ENCODE measurements at regions not wholly inside any gene's neighbourhood (a gene's known extent, or its start where the extent isn't known, plus 50 kb on each side); places are given as distances from the start of the nearest gene placed in this dataset.
A peak's percentile ranks its signal among the peaks of the same experiment; 100 is the strongest.
"Not testable (repeated sequence)": the region's sequence is repeated elsewhere in the genome, so short reads cannot be mapped to it uniquely, and the experiment has no call there.

DNA sequence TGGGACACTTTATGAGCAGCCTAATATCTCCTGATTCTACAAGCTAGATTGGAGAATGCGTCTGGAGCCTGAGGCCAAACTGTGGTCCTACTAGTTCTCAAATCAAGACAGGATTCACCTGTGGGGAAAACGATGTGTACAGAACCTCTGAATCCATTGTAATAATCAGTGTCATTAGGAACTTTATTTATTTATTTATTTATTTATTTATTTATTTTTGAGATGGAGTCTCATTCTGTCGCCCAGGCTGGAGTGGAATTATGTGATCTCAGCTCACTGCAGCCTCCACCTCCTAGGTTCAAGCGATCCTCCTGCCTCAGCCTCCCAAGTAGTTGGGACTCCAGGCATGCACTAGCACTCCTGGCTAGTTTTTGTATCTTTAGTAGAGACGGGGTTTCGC is 52.6 kb upstream of the KIF26B start:
- DNase-seq (ENCODE audit: low read depth): not testable (repeated sequence)

- no peak for DNase-seq (ENCODE audit: low read depth)
These were observed 55.4 kb upstream of the KIF26B start for GRCh38 chr1:245099401-245099800.

DNA sequence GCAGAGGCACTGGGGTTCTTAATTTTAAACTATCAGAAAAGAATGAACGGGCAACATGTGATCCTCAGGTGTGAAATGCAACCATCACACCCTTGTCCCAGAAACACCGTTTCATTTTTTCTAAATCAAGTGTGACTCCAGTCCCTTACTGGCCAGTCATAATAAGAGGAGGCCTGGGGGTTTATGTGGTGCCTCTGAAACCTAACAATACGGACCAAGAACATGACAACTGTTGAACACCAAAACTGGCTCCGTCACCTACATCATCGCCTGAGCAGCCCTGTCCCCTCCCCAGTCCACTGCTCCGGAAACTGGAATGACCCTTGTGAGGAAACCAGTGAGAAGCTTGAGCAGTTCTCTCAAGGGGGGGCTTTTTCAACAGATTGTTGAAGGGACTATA is 55.9 kb upstream of the KIF26B start:
- no peak for DNase-seq (ENCODE audit: low read depth)

DNA sequence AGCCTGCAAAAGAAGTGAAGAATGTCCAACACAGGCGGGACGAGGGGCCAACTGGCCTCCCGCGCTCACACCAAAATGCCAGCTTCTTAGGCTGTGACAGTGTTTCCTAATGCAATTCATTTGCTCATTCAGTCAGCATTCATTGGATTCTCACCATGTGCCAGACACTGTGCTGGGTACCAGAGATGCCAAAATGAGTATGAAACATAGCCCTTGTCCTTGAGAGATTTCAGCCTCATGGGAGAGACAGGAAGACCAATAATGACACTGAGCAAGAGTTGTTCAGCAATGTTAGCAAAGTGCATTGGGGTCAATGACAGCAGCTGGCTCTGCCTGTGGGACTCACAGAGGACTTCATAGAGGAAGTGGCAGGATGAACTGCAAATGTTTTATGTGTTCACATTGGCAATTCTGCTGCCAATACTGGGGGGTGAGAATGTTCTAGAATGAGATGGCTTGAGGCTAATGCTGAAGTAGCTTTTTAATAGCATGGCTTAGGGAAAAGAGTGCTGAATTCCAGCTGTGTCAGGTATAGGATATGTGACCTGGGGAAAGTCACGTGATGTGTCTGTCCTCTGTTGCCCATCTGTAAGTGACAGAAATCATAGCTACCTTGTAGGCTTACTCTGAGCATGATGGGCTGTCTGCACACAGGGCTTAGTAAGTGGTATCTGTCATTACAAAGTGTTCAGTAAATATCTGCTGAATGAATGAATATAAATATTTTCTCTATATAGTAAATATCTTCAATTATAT is 58.3 kb upstream of the KIF26B start:
- DNase-seq (ENCODE audit: low read depth): no peak

DNA sequence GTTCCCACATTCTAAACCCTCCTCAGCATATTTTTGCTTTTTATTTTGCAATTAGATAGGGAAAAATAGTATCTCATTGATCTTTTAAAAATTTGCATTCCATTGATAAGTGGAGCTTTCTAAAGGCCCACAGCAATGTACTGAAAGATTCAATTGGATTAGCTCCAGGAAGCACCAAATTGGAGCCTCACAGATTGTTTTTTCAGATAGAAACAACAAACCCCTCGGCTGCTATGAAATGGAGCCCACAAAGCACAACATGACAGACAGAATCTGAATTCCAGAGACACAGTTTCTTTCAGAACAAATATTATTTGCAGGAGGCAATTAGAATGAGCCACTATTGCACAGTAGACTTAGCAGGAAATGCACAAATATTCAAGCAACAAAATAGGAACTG is 58.9 kb upstream of the KIF26B start:
- DNase-seq (ENCODE audit: low read depth): no peak

- DNase-seq (ENCODE audit: low read depth): no peak
These were observed 59.8 kb upstream of the KIF26B start for GRCh38 chr1:245094954-245095353.

DNA sequence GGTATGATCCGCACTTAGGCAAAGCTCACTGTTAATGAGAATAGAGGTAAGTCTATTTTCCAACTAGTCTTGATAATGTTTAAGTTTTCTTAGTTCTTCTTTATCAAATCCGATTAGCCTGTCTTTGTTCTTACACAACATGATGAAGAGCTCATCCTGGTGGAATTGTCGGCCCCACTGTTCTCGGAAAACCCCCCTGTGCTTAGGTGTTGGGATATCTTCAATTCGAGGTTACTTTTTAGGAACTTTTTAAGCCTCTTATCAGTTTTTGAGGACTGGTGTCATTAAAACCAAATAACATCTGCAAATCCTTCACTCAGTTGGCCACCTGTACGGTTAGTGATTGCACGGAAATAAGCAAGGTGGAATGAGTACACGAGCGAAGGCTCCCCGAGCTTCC is 60.7 kb upstream of the KIF26B start:
- no peak for DNase-seq (ENCODE audit: low read depth)

DNA sequence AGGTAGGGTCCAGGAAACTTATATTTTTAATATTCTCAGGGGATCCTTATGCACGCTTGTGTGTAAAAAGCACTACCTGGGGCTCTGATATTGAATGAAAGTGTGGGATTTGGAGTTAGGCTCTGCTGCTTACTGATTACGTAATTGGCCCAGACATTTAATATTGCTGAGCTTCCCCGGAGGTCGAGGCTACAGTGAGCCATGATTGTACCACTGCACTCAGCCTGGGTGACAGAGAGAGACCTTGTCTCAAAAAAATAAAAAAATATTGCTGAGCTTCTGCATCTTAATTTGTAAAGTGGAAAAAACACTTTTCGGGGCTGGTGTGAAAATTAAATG is 62.2 kb upstream of the KIF26B start:
- no peak for DNase-seq (ENCODE audit: low read depth)

- DNase-seq (ENCODE audit: low read depth): peak; percentile 60
These were observed 62.8 kb upstream of the KIF26B start for GRCh38 chr1:245091818-245092637.

DNA sequence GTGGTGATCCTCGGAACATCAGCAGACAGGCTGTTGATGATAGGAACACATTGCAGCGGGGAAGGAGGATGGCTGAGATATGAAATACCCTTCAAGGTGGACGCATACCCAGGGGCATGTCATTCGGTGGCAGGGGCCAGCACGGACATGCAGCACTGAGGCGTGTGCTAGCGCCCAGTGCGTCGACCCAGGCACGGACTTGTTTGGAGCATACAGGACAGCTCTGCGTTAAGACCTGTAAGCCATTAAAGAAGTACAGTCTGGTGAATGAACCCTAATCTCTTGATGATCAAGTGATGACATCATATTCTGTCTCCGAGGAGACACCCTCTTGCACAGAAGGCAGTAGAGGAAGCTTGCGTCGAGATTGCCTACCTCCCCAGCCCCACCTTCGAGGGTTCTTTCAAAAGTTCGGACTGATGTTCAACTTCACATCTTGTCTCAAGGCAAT is 63.6 kb upstream of the KIF26B start:
- no peak for DNase-seq (ENCODE audit: low read depth)

DNA sequence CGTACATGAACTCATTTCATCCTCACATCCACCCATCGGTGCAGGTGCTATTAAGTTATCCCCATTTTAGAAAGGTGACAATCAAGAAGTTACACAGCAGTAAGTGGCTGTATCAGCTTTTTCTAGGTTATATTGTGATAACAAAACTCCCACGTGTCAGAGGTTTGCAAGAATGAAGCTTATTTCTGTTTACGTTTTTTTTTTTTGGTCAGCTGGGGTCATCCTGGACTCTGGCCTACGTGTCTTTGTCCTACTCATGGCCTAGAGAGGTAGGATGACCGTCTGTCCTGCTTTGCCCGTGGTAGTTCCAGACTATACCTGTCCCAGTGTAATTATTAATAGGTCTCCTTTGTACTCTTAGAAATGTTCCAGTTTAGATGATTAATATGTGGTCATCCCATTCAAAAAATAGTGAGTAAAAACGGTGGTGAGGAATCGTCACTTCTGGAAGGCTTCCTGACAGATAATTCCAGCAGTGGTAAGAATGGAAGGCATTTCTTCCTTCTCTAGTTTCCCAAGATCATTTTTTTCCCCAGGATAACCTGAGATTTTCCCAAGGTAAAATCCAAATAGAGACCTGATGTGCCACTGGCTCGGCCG is 64.2 kb upstream of the KIF26B start:
- no peak for DNase-seq (ENCODE audit: low read depth)

- DNase-seq (ENCODE audit: low read depth): no peak
These were observed 67.1 kb upstream of the KIF26B start for GRCh38 chr1:245087723-245088122.

DNA sequence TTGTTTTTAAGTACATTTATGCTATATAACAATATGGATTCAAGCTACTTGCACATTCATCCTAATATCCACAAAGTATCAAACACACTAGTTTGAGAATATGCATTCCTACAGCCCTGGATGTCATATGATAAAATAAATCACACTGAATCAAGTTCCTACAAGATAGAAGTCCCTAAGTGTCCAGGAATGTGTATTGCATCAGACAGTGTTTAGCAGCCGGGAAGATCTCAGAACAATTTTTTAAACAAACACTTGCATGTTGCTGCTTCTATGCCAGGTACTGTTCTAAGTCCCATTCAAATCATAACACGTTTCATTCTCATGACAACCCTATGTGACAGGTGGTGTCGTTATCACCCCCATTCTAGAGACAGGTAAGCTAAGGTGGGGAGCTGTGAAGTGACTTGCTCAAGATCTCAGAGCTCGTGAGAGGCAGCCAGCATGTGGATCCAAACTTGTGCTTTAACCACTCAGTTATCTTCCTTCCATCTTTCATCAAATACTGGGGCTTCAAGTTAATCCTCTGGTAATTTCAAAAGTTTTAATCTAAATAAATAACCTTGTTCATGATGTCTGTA is 68.3 kb upstream of the KIF26B start:
- peak; percentile 47 for DNase-seq (ENCODE audit: low read depth)

GRCh38 chr1:245085508-245086095 is 69.2 kb upstream of the KIF26B start:
- peak; percentile 72 for DNase-seq (ENCODE audit: low read depth)

DNA sequence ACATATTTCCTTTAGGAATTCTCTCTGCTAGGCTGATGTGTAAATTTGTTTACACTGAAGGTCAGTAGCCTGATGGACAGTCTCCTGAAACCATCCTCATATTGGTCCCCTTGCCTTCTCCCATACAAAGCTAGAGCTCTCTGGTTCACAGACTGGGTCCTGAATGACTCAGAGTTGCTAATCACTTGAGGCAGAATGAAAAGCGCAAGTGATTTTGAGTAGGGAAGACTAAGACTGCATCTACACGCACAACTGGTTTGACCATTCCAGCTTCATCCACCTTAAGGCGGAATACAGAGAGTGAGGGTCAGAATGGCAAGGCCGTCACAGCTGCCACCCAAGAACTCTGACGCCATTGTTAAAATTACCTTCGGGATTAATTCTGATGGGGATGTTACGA is 70.2 kb upstream of the KIF26B start:
- no peak for DNase-seq (ENCODE audit: low read depth)

GRCh38 chr1:245079021-245079609 is 75.7 kb upstream of the KIF26B start:
- peak; percentile 53 for DNase-seq (ENCODE audit: low read depth)

GRCh38 chr1:245074898-245075297 is 79.9 kb upstream of the KIF26B start:
- DNase-seq (ENCODE audit: low read depth): no peak

GRCh38 chr1:245074232-245074747 is 80.5 kb upstream of the KIF26B start:
- DNase-seq (ENCODE audit: low read depth): no peak

DNA sequence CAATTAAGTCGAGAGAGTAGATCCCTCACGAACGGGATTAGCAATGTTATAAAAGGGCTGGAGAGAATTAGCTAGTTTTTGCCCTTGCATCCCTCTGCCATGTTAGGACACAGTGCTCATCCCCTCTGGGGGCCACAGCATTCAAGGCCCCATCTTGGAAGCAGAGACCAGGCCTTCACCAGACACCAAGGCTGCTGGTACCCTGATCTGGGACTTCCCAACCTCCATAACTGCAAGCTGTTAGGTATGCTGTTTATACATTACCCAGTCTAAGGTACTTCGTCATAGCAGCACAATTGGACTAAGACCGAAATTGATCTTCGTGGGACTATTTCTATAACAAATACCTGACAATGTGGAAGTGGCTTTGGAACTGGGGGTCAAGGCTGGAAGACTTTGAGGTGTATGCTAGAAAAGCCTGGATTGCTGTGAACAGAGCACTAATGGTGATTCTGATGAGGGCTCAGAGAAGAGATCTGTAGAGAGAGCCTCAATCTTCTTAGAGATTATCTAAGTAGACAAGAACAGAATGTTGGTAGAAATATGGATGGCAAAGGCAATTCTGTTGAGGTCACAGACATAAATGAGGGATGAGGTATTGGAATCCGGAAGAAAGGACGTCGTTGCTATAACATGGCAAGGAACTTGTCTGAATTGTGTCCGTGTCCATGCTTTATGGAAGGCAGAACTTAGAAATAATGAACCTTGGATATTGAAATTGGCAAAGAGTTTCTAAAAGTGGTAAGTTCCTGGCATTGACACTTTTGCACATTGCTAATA is 83.8 kb upstream of the KIF26B start:
- no peak for DNase-seq (ENCODE audit: low read depth)

DNA sequence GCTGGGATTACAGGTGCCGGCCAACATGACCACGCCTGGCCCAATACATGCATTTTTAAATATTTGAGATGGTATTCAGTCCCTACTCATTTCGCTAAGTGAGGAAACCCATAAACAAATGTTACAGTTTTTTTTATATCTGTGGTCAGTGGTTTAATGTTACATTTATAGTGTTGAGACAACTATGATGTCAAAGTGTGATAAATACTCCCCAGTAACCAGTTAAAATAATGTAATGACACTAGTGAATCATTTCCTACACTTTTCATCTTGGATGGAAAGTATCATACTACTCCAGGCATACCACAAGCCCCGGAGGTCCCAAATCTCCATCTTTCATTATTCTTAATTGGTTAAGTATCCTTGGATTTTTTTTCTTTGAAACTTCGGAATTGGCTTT is 87.5 kb upstream of the KIF26B start:
- no peak for DNase-seq (ENCODE audit: low read depth)

- no peak for DNase-seq (ENCODE audit: low read depth)
These were observed 92.0 kb upstream of the KIF26B start for GRCh38 chr1:245062741-245063305.
